Activated CD8-positive, alpha-beta memory T cell treated with anti-CD3 and anti-CD28 coated beads, Interleukin-2, amount 50 U/mL, for 4 hours (primary cell): ENCODE measurements at regions not wholly inside any gene's neighbourhood (a gene's known extent, or its start where the extent isn't known, plus 50 kb on each side); places are given as distances from the start of the nearest gene placed in this dataset.
"Not testable (repeated sequence)": the region's sequence is repeated elsewhere in the genome, so short reads cannot be mapped to it uniquely, and the experiment has no call there.

Source experiments
- DNase-seq: peaks from one replicate; pipeline ENCODE4 v3.0.0-alpha.2; 2020

- no peak for DNase-seq
These were observed 476.8 kb upstream of the ADARB2 start for GRCh38 chr10:2214092-2214491.

GRCh38 chr10:2212244-2212834 lies 475.0 kb upstream of the ADARB2 start:
- DNase-seq, result no peak

- no peak for DNase-seq
These were observed 472.8 kb upstream of the ADARB2 start for GRCh38 chr10:2210088-2210487.

DNA sequence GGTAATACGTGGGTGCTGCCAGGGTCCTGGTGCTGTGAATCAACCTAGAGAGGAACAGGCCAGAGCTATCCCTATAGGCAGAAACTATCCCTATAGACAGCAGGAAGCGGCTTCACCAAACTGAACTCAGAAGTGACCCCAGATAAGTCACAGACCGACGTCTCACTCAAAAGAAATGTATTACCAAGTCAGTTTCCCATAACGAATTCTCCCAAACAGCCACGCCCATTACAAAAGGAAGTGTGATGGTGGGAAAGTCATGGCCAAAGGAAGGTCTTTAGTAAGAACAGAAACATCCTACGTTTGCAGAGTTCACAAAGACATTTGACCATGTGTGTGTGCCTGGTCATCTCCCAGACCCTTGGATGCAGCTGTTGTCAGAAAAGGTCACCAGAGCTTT lies 470.8 kb upstream of the ADARB2 start:
- no peak for DNase-seq

DNA sequence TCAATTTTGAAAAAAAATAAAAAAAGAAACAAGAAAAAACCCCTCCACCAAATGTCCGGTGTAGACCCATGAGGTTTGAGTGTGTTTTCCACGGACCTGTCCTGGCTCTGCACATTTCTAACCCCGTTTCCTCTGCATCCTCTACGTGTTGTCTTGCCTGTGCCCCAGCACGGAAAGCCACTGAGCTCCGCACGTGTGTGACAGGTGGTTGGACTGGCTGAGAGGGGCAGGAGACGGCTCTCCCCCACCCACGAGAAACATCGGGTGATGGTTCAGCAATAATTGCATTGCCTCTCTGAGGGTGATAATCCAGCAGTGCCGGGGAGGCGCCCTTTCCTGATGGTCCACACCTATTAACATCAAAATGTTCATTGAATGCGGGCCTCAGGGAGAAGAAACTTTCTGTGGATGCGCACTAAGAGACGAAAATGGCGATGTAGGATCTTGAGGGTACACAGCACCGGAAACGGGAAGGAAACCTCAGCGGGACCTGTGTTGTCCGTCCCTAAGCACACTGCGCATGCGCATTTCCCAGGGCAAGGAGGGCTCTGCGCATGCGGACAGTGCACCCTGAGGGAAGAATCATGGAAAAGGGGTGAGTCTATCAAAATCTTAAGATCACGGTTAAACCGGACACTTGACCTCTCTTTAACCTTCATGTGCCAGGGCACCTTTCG lies 470.1 kb upstream of the ADARB2 start:
- no peak for DNase-seq

GRCh38 chr10:2205406-2205805 lies 468.1 kb upstream of the ADARB2 start:
- DNase-seq, result no peak

DNA sequence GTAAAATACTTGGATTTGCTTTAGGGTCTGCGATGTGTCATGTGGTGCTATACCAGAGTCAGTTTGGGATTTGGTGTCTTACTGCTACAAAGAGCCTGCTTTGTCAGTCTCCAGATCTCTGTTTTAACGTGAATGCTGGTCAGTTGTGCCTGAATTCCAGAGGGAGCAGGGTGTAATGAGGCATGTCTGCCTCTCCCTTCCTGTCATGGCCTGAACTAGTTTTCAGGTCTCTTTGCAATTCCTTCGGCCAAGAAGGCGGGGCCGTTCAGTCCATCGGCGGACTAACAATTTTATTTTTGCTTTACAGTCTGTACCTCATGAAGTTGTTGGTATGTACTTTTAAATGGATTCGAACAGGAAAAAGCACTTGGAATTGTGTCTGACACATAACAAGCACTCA lies 465.1 kb upstream of the ADARB2 start:
- no peak for DNase-seq

DNA sequence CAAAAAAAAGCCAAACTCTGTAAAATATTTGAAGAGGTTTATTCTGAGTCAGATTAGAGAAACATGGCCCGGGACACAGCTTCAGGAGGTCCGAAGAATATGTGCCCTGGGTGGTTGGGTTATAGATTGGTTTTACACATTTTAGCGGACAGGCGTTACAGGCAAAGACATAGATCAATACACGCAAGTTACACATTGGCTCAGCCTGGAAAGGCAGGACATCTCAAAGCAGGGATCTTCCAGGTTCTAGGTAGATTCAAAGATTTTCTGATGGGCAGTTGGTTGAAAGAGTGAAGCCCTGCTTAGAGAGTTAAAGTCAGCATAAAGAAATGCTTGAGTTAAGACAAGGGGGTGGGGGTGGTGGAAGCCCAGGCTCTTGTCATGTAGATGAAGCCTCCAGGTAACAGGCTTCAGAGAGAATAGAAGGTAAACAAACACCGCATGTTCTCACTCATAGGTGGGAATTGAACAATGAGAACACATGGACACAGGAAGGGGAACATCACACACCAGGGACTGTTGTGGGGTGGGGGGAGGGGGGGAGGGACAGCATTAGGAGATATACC lies 464.3 kb upstream of the ADARB2 start:
- DNase-seq, result no peak

GRCh38 chr10:2197663-2198062 lies 460.3 kb upstream of the ADARB2 start:
- DNase-seq, result no peak

GRCh38 chr10:2196272-2196671 lies 458.9 kb upstream of the ADARB2 start:
- no peak for DNase-seq

DNA sequence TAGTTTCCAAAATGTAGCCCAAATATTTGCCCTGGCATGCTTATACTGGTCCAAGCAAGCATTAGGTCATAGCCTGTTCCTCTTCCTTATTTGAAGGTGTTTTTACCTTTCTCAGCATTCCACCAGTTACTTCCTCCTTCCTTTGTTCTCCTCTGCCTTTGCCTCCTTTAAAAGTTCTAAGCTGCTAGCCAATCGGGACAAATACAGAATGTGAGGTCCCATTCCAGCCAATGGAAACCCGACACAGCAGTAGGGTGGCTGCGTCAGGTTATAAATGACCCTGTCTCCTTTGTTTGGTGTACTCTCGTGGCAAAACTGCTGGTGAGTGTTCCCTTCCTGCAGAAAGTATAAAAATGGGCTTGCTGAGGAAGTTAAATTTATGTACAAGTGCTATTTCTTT lies 452.0 kb upstream of the ADARB2 start:
- not testable (repeated sequence) for DNase-seq

DNA sequence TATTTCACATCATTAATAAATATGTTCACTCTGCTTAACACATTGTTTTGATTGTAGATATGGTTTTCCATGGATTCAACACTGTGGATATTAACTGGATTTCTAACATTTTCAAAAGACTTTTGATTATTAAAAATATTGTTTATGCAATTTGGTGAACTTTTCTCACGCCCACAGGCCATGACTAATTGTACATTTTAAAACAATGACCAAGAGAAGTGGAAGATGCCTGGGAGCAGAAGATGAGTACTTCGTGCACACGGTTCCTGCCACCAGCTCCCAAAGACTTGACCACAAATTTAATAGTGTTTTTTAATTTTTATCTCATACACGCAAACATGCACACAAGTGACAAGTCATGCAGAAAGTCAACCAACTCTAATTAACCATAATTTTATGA lies 451.0 kb upstream of the ADARB2 start:
- DNase-seq, result no peak

DNA sequence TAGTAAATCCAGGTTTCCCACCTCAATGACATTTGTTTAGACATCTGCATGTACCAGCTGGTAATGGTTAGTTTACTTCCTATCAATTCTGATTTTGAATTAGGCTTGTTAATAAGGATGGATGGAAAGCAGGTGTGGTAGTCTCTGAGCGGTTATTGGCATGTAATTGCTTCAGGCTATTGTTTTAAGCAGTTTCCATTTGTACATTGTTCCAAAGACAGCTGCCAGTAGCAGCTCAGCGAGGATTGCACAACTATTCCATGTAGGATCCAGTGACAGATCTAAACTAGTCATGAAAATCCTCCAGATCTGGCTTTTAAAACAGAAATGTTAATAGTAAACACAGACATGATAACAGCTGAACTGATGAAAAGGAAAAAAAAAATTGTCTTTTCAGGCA lies 436.0 kb upstream of the ADARB2 start:
- DNase-seq, result no peak

DNA sequence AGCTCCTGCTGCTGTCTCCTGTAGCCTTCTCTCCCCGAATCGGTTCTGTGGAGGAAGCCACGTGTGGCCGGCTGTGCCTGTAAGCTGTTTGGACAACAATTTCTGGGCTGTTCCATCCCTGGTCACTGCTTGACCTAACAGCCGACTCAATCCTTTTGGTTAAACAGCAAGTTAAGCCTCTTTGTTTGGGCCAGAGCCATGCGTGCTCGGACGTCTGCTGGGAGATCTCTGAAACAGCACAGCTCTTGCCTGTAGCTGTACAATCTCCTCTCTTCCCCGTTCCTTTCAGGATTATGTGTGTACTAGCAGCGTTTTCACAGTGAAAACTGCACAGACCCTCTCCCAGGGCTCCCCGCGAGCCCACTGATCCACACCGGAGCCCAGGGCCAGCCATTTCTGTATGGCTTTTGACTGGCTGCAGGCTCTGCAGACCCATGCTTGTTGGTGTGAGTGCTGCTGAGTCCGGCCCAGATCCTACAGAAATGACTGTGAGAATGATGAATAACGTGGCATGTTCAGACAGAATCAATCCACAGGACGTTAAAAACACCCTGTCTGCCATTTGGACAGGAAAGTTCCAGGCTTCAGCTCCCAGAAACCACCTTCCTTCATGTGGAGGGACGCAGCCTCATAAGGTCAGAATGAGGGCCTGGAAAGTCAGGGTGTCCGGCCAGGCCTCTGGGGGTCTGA lies 428.6 kb upstream of the ADARB2 start:
- no peak for DNase-seq

- no peak for DNase-seq
These were observed 413.0 kb upstream of the ADARB2 start for GRCh38 chr10:2150288-2150687.

DNA sequence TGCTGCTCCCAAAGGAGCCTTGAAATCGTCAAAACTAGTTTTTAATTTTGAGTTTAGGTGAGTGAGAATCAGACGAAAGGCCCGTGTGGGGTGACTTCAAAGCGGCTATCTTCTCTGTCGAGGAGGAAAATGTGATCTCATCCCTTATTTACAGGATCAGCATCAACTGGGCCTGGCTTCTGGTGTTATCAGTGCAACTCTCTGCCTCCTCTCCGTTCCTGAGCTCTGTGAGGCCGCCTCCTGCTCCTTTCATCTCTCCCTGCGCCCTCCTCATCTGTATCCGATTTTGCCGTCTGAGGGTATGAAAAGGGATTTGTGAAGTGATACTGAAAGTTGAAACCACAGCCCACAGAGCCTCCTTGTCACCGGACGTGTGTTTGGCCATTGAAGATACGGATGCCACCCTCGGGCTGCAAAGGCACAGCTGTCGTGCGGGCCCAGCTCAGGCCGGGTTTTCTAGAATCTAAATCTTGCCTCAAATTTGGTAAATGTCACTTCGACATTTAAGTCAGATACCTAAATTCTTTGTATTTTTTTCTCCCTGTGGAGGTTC lies 408.7 kb upstream of the ADARB2 start:
- no peak for DNase-seq

DNA sequence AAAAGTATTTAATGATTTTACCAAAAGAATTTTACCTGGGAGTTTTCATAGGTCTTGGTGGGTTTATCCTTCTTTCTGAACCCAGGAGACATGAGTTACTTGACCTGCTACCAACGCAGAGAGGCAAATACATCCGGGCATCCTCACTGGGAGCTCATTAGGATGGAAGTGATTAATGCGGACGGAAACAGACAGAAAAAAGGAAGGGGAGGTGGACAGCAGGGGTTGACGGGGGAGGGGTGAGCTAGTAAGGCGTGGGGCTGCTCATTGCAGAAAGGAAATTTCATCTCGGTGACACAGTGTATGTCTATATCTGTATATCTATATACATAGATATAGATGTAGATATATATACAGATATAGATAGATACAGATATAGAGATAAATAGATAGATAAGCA lies 408.2 kb upstream of the ADARB2 start:
- no peak for DNase-seq

DNA sequence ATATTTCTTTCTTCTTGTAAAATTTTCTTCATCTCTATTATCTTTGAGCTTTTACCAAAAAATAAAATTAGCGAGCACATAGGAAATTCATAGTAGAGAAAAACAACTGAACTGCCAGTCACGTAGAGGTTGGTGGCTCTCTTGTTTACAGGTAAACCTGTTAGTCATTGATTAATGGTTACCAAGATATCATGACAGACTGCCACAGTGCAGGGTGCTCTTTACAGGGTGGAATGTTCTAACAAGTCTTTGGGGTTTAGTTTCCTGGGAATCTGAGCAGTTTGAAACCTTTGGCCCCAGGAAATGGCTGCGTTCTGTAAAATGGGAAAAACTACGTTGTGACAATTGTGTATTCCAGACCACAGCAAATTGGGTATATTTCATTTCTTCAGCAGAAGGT lies 407.3 kb upstream of the ADARB2 start:
- no peak for DNase-seq

DNA sequence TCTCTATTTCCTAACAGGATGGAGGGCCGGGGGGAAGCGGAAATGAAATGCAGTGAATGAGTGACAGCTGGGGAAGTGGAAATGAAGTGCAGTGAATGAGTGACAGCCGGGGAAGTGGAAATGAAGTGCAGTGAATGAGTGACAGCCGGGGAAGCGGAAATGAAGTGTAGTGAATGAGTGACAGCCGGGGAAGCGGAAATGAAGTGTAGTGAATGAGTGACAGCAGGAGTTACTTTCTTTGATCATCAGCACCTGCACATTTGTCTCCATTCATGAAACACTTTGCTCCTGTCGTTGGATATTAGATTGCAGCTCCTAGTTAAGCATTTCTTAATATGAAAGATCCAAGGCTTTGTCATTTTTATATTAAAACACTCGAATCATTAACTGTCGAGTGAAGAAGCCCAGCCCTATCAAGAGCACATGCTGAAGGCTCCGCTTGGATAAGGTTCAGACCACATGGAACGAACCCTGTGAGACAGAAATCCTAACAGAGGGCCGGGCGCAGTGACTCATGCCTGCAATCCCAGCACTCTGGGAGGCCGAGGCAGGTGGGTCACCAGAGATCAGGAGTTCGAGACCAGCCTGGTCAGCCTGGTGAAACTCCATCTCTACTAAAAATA lies 406.0 kb upstream of the ADARB2 start:
- no peak for DNase-seq

DNA sequence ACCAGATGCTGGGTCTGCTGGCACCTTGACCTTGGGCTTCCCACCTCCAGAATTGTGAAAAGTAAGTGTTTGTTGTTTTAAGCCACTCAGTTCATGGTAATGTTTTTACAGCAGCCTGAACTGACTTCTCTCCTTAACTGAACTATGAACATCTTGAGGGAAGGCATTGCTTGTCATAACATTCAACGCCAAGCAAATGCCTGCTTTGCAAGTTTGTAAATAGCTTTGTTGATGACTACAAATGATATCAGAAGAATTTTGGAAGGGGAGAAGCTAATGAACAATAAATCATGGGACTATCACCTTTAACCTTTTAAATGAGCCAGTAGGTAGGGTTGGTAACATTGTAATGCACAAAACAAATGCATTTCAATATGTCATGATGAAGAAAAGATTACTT lies 402.4 kb upstream of the ADARB2 start:
- no peak for DNase-seq

- no peak for DNase-seq
These were observed 400.3 kb upstream of the ADARB2 start for GRCh38 chr10:2137549-2138174.

GRCh38 chr10:2130705-2131305 lies 393.5 kb upstream of the ADARB2 start:
- DNase-seq, result no peak

- no peak for DNase-seq
These were observed 391.7 kb upstream of the ADARB2 start for GRCh38 chr10:2128991-2129390.
